Activated CD8-positive, alpha-beta T cell treated with anti-CD3 and anti-CD28 coated beads, Interleukin-2, amount 10 ng/mL, durations not matched to agents 7 days and 5 days (primary cell): ENCODE measurements at regions not wholly inside any gene's neighbourhood (a gene's known extent, or its start where the extent isn't known, plus 50 kb on each side); places are given as distances from the start of the nearest gene placed in this dataset.

Experiments
- ATAC-seq: fragments of 150-1000 bp; cut with Tn5 transposase; one replicate; pipeline ENCODE4 v1.10.0; 2021; ENCODE audit warnings: moderate library complexity
- CTCF ChIA-PET: fragments of 350-600 bp; sonication (Branson Sonifier 250); formaldehyde crosslinking; loops from one replicate; lab custom pipeline; 2021; ENCODE audit warnings: antibody characterized with exemption; lab: Charles Lee
- POLR2A ChIA-PET: fragments of 350-600 bp; sonication (Branson Sonifier 250); formaldehyde crosslinking; loops from one replicate; lab custom pipeline; 2021; ENCODE audit warnings: antibody characterized with exemption; lab: Charles Lee
- DNase-seq: peaks from one replicate; pipeline ENCODE4 v3.0.0-alpha.2; 2020
- H3K27ac Mint-ChIP-seq: one replicate; pipeline ENCODE4 v1.8.0; 2021; ENCODE audit warnings: mild to moderate bottlenecking, mixed read lengths
- H3K27me3 Mint-ChIP-seq: one replicate; pipeline ENCODE4 v1.8.0; 2021; ENCODE audit warnings: low read depth, mixed read lengths
- H3K36me3 Mint-ChIP-seq: one replicate; pipeline ENCODE4 v1.8.0; 2021; ENCODE audit warnings: low read depth, mixed read lengths
- H3K4me1 Mint-ChIP-seq: one replicate; pipeline ENCODE4 v1.8.0; 2021; ENCODE audit warnings: low read depth, mixed read lengths
- H3K4me3 Mint-ChIP-seq: one replicate; pipeline ENCODE4 v1.8.0; 2021; ENCODE audit warnings: mild to moderate bottlenecking, mixed read lengths
- H3K9me3 Mint-ChIP-seq: one replicate; pipeline ENCODE4 v1.8.0; 2022; ENCODE audit warnings: mixed read lengths; ENCODE audit not compliant: insufficient read depth

GRCh38 chr6:170086639-170087420 is 204.0 kb downstream of the DLL1 start:
- Mint-ChIP-seq H3K36me3 (peaks cover 16% of the 10 kb centered on the region), H3K27ac (peak overlapping the region; percentile 87), H3K9me3 (no peaks in the 10 kb centered on the region), H3K27me3 (peaks cover 4% of the 10 kb centered on the region), H3K4me3 (peak overlapping the region; percentile 8), H3K4me1 (peaks cover 67% of the 10 kb centered on the region)
- DNase-seq (no peak), ATAC-seq (no peak)
- CTCF ChIA-PET, result no interaction called here
- POLR2A ChIA-PET, result no interaction called here

- Mint-ChIP-seq H3K36me3 (peaks cover 12% of the 10 kb centered on the region), H3K4me1 (peaks cover 64% of the 10 kb centered on the region), H3K9me3 (no peaks in the 10 kb centered on the region), H3K27me3 (peaks cover 4% of the 10 kb centered on the region), H3K4me3 (no peak overlapping the region), H3K27ac (peak overlapping the region; percentile 67)
- ATAC-seq (no peak), DNase-seq (no peak)
- POLR2A ChIA-PET, result no interaction called here
- CTCF ChIA-PET, result no interaction called here
Observed at GRCh38 chr6:170085475-170086401, 205.1 kb downstream of the DLL1 start.

DNA sequence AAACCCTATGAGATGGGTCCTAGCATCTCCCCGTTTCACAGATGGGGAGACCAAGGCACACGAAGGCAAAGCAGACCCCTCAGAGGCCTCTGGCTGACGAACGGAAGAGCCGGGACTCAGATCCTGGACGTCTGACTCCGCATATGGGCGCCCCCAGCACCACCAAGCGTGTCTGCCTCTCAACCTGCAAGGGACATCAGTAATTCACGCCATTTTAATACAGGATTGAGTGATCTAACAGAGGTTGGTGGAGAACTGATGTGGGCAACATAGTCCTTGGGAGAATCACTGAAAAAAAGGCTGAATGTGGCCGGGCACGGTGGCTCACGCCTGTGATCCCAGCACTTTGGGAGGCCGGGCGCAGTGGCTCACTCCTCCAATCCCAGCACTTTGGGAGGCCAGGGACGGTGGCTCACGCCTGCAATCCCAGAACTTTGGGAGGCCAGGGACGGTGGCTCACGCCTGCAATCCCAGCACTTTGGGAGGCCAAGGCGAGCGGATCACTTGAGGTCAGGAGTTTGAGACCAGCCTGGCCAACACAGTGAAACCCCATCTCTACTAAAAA is 206.6 kb downstream of the DLL1 start:
- ATAC-seq, result no peak
- Mint-ChIP-seq H3K4me1 (peaks cover 49% of the 10 kb centered on the region), H3K27ac (no peak overlapping the region), H3K36me3 (peaks cover 2% of the 10 kb centered on the region), H3K4me3 (no peak overlapping the region), H3K27me3 (peaks cover 5% of the 10 kb centered on the region), H3K9me3 (no peaks in the 10 kb centered on the region)
- POLR2A ChIA-PET, result no interaction called here
- DNase-seq, result no peak
- CTCF ChIA-PET, result no interaction called here

DNA sequence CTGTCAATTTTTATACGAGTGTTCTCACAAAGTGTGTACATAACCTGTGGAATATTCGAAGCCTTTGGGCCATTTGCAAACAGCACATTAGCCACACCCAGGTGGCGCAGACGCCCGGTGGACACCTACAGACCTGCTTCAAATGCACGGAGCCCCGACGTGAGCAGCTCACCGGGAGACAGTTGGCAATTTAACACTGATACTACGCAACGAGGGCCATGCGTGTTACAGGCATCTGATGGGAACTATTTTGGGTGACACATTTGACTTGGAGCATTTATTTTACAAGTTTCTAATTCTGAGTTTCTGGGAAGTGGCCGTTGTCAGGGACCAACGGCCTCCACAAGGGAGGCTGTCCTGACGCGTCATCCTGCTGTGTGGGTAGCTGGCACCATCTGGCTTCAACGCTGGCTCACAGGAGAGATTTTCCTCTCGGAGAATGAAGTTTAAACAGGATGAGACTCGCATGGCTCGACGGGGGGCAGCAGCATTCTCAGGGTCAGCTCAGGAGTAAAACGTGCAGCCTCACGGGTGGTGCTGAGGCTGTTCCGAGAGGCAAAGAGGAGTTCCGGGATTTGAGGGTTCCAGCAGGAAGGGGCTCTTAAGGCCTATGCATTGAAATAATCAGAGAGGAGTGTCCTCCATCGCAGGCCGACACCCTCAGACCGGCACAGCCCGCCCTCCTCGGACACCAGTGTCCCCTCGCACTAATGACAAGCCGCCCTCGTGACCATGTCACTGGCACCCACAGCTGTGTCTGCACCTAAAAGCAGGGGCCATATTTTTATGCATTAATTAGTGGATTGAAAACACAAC is 207.4 kb downstream of the DLL1 start:
- DNase-seq (no peak), ATAC-seq (no peak)
- H3K4me3 Mint-ChIP-seq, result no peak overlapping the region
- ChIA-PET POLR2A (no interaction called here), CTCF (interaction anchor here (1.0 kb wide), 1 partner anchor 293 kb away, joined by 3 read pairs; no protein-coding TSS in a partner anchor)
- H3K36me3 Mint-ChIP-seq, result peaks cover 5% of the 10 kb centered on the region
- peak overlapping the region; percentile 3 for H3K27ac Mint-ChIP-seq
- H3K27me3 Mint-ChIP-seq, result peaks cover 9% of the 10 kb centered on the region
- peaks cover 42% of the 10 kb centered on the region for H3K4me1 Mint-ChIP-seq
- H3K9me3 Mint-ChIP-seq, result no peaks in the 10 kb centered on the region

- no peak for DNase-seq
- Mint-ChIP-seq H3K27ac (peak overlapping the region; percentile 3), H3K9me3 (no peaks in the 10 kb centered on the region), H3K4me1 (peaks cover 35% of the 10 kb centered on the region), H3K36me3 (peaks cover 3% of the 10 kb centered on the region), H3K4me3 (no peak overlapping the region), H3K27me3 (peaks cover 12% of the 10 kb centered on the region)
- ChIA-PET CTCF (interaction anchor here (1.0 kb wide), 1 partner anchor 292 kb away, joined by 3 read pairs; no protein-coding TSS in a partner anchor), POLR2A (no interaction called here)
- ATAC-seq, result peak; percentile 47
Observed at GRCh38 chr6:170082531-170083187, 208.2 kb downstream of the DLL1 start.

GRCh38 chr6:170082067-170082466 is 208.8 kb downstream of the DLL1 start:
- DNase-seq, result no peak
- no peak overlapping the region for H3K4me3 Mint-ChIP-seq
- ChIA-PET POLR2A (no interaction called here), CTCF (interaction anchor here (1.0 kb wide), 1 partner anchor 292 kb away, joined by 3 read pairs; no protein-coding TSS in a partner anchor)
- H3K4me1 Mint-ChIP-seq, result peaks cover 34% of the 10 kb centered on the region
- no peaks in the 10 kb centered on the region for H3K9me3 Mint-ChIP-seq
- ATAC-seq, result no peak
- H3K36me3 Mint-ChIP-seq, result peaks cover 3% of the 10 kb centered on the region
- peaks cover 16% of the 10 kb centered on the region for H3K27me3 Mint-ChIP-seq
- H3K27ac Mint-ChIP-seq, result peak overlapping the region; percentile 3

DNA sequence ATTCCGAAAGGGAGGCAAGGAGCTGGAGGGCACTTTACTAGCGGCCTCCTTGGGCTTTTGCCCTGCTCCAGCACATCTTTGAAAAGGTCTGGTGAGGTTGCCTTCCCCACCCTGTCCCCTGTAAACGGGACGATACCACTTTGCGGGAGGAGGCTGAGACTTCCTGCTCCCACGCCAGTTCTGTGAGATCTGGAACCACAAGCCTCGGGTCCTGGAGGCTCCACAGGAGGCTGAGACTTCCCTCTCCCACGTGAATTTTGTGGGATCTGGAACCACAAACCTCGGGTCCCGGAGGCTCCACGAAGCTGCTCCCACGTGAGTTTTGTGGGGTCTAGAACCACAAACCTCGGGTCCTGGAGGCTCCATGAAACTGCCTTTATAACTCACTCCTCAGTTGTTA is 209.3 kb downstream of the DLL1 start:
- CTCF ChIA-PET, result no interaction called here
- Mint-ChIP-seq H3K36me3 (peaks cover 3% of the 10 kb centered on the region), H3K27ac (no peak overlapping the region), H3K4me3 (no peak overlapping the region), H3K9me3 (no peaks in the 10 kb centered on the region), H3K4me1 (peaks cover 30% of the 10 kb centered on the region), H3K27me3 (peaks cover 16% of the 10 kb centered on the region)
- DNase-seq (no peak), ATAC-seq (no peak)
- POLR2A ChIA-PET, result no interaction called here

- DNase-seq (no peak), ATAC-seq (no peak)
- no peak overlapping the region for H3K27ac Mint-ChIP-seq
- H3K27me3 Mint-ChIP-seq, result peaks cover 16% of the 10 kb centered on the region
- no peaks in the 10 kb centered on the region for H3K9me3 Mint-ChIP-seq
- peaks cover 26% of the 10 kb centered on the region for H3K4me1 Mint-ChIP-seq
- ChIA-PET POLR2A (no interaction called here), CTCF (no interaction called here)
- H3K4me3 Mint-ChIP-seq, result no peak overlapping the region
- peaks cover 3% of the 10 kb centered on the region for H3K36me3 Mint-ChIP-seq
Observed at GRCh38 chr6:170080828-170081371, 210.0 kb downstream of the DLL1 start.

DNA sequence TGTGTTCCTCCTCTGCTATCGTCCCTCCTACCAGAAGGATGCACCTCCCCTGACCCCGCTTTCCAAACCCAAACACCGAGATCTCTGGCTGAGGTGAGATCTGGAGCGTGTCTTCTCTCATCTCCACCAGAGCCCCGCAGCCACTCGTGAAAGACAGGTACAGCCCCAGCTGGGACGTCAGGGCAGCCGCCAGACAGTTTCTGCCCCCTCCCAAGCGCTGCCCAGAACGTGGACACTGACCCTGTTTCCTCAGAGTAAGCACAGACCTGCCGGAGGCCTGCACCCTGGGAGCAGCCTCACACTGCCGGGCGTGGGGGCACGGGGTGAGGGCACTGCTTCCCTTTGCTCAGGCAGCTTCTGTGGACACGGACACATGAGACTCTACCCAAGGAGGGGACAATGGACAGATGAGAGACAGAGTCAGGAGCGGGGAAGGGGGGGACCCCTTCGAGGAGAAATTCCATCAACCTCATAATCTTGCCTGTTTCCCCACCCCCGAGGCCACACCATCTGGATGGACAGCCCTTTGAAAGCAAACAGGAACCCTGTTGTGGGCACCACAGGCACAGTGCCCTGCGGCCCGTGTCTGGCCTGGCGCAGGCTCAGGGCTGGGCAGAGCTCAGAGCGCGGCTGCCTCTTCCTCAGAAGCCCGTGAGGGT is 210.6 kb downstream of the DLL1 start:
- Mint-ChIP-seq H3K27me3 (peaks cover 16% of the 10 kb centered on the region), H3K4me3 (no peak overlapping the region), H3K4me1 (peaks cover 22% of the 10 kb centered on the region), H3K27ac (no peak overlapping the region), H3K9me3 (no peaks in the 10 kb centered on the region), H3K36me3 (peaks cover 3% of the 10 kb centered on the region)
- ATAC-seq, result no peak
- POLR2A ChIA-PET, result no interaction called here
- CTCF ChIA-PET, result no interaction called here
- no peak for DNase-seq

- Mint-ChIP-seq H3K27me3 (peaks cover 27% of the 10 kb centered on the region), H3K4me3 (no peak overlapping the region), H3K36me3 (peaks cover 3% of the 10 kb centered on the region), H3K9me3 (no peaks in the 10 kb centered on the region), H3K27ac (no peak overlapping the region), H3K4me1 (no peaks in the 10 kb centered on the region)
- DNase-seq (no peak), ATAC-seq (no peak)
- ChIA-PET CTCF (no interaction called here), POLR2A (no interaction called here)
Observed at GRCh38 chr6:170076466-170077165, 214.3 kb downstream of the DLL1 start.
